PC-9 (cell line): ENCODE measurements at regions not wholly inside any gene's neighbourhood (a gene's known extent, or its start where the extent isn't known, plus 50 kb on each side); places are given as distances from the start of the nearest gene placed in this dataset.

Experiments
- BruUV-seq: library from RNA; stranded (reverse); fragments of 400-500 nt; replicated peaks from 2 replicates; lab custom pipeline; 2021; lab: Mats Ljungman, UMichigan
- CTCF ChIA-PET: fragments of 300-600 bp; sonication (Branson Sonifier 250); formaldehyde crosslinking; loops from one replicate; lab custom pipeline; 2022; ENCODE audit warnings: antibody characterized with exemption; lab: Charles Lee
- POLR2A ChIA-PET: fragments of 300-600 bp; sonication (Branson Sonifier 250); formaldehyde crosslinking; loops from one replicate; lab custom pipeline; 2022; ENCODE audit warnings: antibody characterized with exemption; ENCODE audit not compliant: unreplicated experiment; lab: Charles Lee
- DNase-seq, 2 experiments: peaks; one replicate each; pipeline versions ENCODE4 v3.0.0 to v3.0.0-alpha.2; 2015 to 2022; ENCODE audit warnings: mixed read lengths in 1 of 2
- H2AFZ ChIP-seq: fragments of 200-600 bp; sonication (generic); 2 replicates; pipeline ENCODE4 v1.8.1; 2017; ENCODE audit warnings: antibody characterized with exemption
- H3F3A ChIP-seq: fragments of 200-600 bp; sonication (generic); 2 replicates; pipeline ENCODE4 v1.8.1; 2017; ENCODE audit warnings: antibody characterized with exemption, mild to moderate bottlenecking, low read depth; ENCODE audit not compliant: insufficient read depth
- H3K27ac ChIP-seq: fragments of 200-600 bp; sonication (generic); 2 replicates; pipeline ENCODE4 v1.6.1; 2016; ENCODE audit warnings: mixed run types
- H3K27me3 ChIP-seq: fragments of 200-600 bp; sonication (generic); 2 replicates; pipeline ENCODE4 v1.6.1; 2016; ENCODE audit warnings: low read depth, mixed run types; ENCODE audit not compliant: insufficient read depth
- H3K36me3 ChIP-seq: fragments of 200-600 bp; sonication (generic); 2 replicates; pipeline ENCODE4 v1.6.1; 2016; ENCODE audit warnings: low read depth, mixed run types
- H3K4me1 ChIP-seq: fragments of 200-600 bp; sonication (generic); replicated peaks from 2 replicates; pipeline ENCODE4 v1.6.1; 2016; ENCODE audit warnings: mixed run types; ENCODE audit not compliant: insufficient read depth
- H3K4me2 ChIP-seq: fragments of 200-600 bp; sonication (generic); 2 replicates; pipeline ENCODE4 v1.6.1; 2017; ENCODE audit warnings: mixed run types
- H3K4me3 ChIP-seq: fragments of 200-600 bp; sonication (generic); 2 replicates; pipeline ENCODE4 v1.6.1; 2016; ENCODE audit warnings: mixed run types
- H3K79me2 ChIP-seq: fragments of 200-600 bp; sonication (generic); 2 replicates; pipeline ENCODE4 v1.6.1; 2017; ENCODE audit warnings: low read depth, mixed run types
- H3K9me2 ChIP-seq: fragments of 200-600 bp; sonication (generic); 2 replicates; pipeline ENCODE4 v1.8.1; 2017; ENCODE audit warnings: mild to moderate bottlenecking; ENCODE audit not compliant: insufficient read depth
- H3K9me3 ChIP-seq: fragments of 200-600 bp; sonication (generic); 2 replicates; pipeline ENCODE4 v1.8.1; 2016; ENCODE audit warnings: low read depth; ENCODE audit not compliant: insufficient read depth
- H4K20me1 ChIP-seq: fragments of 200-600 bp; sonication (generic); 2 replicates; pipeline ENCODE4 v1.8.1; 2017; ENCODE audit not compliant: insufficient read depth
- CTCF ChIP-seq: fragments of 200-600 bp; sonication (generic); conservative IDR thresholded peaks from 2 replicates; pipeline ENCODE4 v1.6.1; 2017; ENCODE audit warnings: mixed run types, antibody characterized with exemption, mild to moderate bottlenecking, moderate library complexity
- EZH2 ChIP-seq: fragments of 200-600 bp; sonication (generic); IDR thresholded peaks from 2 replicates; pipeline ENCODE4 v1.8.0; 2017; ENCODE audit warnings: antibody characterized with exemption, low read depth
- intact Hi-C: fragments of 100-400 bp; cut with micrococcal nuclease; formaldehyde crosslinking; loops from one replicate; pipeline ENCODE4 v1.10.0; 2022; ENCODE audit not compliant: unreplicated experiment

DNA sequence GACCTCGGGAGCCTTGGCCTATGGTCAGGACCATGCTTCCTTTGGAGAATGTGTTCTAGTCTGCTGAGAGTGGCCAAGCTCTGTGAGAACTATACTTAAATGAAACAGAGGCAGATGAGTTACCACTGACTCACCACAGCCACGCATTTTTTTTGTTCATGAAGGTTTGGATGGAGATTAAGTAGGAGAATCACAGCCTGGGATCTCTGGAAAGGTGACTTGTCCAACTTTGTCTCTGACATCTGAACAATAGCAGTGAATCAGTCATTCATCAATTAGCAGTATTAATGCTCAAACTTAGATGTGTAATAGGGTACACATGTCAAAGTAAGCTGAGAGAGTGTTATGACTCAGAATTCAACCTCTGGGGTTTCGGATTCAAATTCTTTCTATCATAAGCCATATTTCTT, 100.7 kb upstream of the ANO3 start:
- 0 out of 2 replicates have a peak, but pooled peaks cover 5% of the 10 kb centered on the region for H3K4me1 ChIP-seq

GRCh38 chr11:26234451-26234850, 97.5 kb upstream of the ANO3 start:
- no TSS peak for BruUV-seq
- Histone ChIP-seq H2AFZ (no peak overlapping the region), H3K4me1 (0 out of 2 replicates have a peak, but pooled peaks cover 5% of the 10 kb centered on the region), H3K4me3 (no peak overlapping the region), H4K20me1 (no peaks in the 10 kb centered on the region), H3F3A (no peaks in the 10 kb centered on the region), H3K4me2 (no peak overlapping the region), H3K27ac (no peak overlapping the region), H3K9me3 (no peaks in the 10 kb centered on the region), H3K79me2 (no peaks in the 10 kb centered on the region), H3K9me2 (no peaks in the 10 kb centered on the region), H3K36me3 (no peaks in the 10 kb centered on the region), H3K27me3 (no peaks in the 10 kb centered on the region)
- POLR2A ChIA-PET = no interaction called here
- CTCF ChIA-PET = no interaction called here
- no peak for DNase-seq
- intact Hi-C loops = no loop called here
- no peak for TF ChIP-seq EZH2
- no peak for TF ChIP-seq CTCF

More for the DNA sequence above, 100.7 kb upstream of the ANO3 start:
- no peaks in the 10 kb centered on the region for H3K9me3 ChIP-seq
- H3K27ac ChIP-seq = no peak overlapping the region
- TF ChIP-seq EZH2 (no peak), CTCF (no peak)
- ChIA-PET POLR2A (no interaction called here), CTCF (interaction anchor here (0.6 kb wide), 1 partner anchor 497 kb away, joined by 7 read pairs; no protein-coding TSS in a partner anchor)
- no peaks in the 10 kb centered on the region for H3K79me2 ChIP-seq
- intact Hi-C loops = no loop called here
- H2AFZ ChIP-seq = no peak overlapping the region
- H3K4me2 ChIP-seq = no peak overlapping the region
- BruUV-seq = no TSS peak
- no peak overlapping the region for H3K4me3 ChIP-seq
- no peaks in the 10 kb centered on the region for H4K20me1 ChIP-seq
- no peaks in the 10 kb centered on the region for H3K9me2 ChIP-seq
- no peak for DNase-seq
- H3F3A ChIP-seq = no peaks in the 10 kb centered on the region
- H3K27me3 ChIP-seq = no peaks in the 10 kb centered on the region
- H3K36me3 ChIP-seq = no peaks in the 10 kb centered on the region

- H4K20me1 ChIP-seq = no peaks in the 10 kb centered on the region
- H3K9me2 ChIP-seq = no peaks in the 10 kb centered on the region
- no peak for DNase-seq
- H3K4me1 ChIP-seq = no peaks in the 10 kb centered on the region
- H3K79me2 ChIP-seq = no peaks in the 10 kb centered on the region
- H3K4me2 ChIP-seq = no peak overlapping the region
- H3K27ac ChIP-seq = no peak overlapping the region
- no peaks in the 10 kb centered on the region for H3K27me3 ChIP-seq
- H2AFZ ChIP-seq = no peak overlapping the region
- ChIA-PET CTCF (no interaction called here), POLR2A (no interaction called here)
- H3F3A ChIP-seq = no peaks in the 10 kb centered on the region
- BruUV-seq = no TSS peak
- no peak overlapping the region for H3K4me3 ChIP-seq
- no peaks in the 10 kb centered on the region for H3K9me3 ChIP-seq
- TF ChIP-seq CTCF (no peak), EZH2 (no peak)
- H3K36me3 ChIP-seq = no peaks in the 10 kb centered on the region
- intact Hi-C loops = no loop called here
Observed at GRCh38 chr11:26243426-26243825, 88.5 kb upstream of the ANO3 start.
